ENCODE measurements at regions not wholly inside any gene's neighbourhood (a gene's known extent, or its start where the extent isn't known, plus 50 kb on each side); places are given as distances from the start of the nearest gene placed in this dataset.

DNA sequence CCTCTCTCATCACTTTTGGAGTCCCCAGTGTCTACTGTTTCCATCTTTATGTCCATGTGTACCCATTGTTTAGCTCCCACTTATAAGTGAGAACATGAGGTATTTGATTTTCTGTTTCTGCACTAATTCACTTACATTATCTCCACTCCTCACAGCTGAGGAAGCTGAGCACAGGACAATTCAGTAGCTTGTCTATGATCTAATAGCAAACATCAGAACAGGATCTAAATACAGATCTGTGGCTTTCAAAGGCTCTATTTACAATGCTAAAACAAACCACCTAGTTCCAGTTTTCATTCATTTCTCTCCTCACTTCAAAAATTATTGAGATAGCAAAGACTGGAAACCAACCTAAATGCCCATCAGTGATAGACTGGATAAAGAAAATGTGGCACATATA, 52.0 kb upstream of the DDX18 start:
- in situ Hi-C loops (cut with HindIII; ENCODE audit: low sequenced_read_pairs) = no loop called here
- TF ChIP-seq, protein P1, sequence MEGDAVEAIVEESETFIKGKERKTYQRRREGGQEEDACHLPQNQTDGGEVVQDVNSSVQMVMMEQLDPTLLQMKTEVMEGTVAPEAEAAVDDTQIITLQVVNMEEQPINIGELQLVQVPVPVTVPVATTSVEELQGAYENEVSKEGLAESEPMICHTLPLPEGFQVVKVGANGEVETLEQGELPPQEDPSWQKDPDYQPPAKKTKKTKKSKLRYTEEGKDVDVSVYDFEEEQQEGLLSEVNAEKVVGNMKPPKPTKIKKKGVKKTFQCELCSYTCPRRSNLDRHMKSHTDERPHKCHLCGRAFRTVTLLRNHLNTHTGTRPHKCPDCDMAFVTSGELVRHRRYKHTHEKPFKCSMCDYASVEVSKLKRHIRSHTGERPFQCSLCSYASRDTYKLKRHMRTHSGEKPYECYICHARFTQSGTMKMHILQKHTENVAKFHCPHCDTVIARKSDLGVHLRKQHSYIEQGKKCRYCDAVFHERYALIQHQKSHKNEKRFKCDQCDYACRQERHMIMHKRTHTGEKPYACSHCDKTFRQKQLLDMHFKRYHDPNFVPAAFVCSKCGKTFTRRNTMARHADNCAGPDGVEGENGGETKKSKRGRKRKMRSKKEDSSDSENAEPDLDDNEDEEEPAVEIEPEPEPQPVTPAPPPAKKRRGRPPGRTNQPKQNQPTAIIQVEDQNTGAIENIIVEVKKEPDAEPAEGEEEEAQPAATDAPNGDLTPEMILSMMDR (IDR thresholded peaks at IDR 0.05; ENCODE audit: low read depth, low read length) = no peak

DNA sequence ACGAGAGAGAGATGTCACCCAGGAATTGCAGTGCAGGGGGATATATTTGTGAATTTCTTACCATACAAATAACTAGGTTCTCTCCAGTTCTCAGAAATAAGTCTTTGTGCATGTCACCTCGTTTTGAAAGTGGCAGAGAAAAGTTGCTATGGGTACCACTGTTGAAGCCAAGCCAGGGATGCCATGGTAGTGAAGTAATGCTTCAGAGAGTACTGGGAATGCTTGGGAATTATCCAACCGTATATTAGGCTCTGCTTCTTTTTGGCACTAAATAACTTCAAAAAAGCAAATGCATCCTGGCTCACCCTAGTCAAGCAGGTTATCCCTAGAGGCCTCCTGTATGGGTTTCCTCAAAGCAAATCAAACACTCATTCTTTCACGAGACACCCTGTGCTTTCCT, 50.7 kb upstream of the DDX18 start:
- no peak overlapping the region for H3K4me3 ChIP-seq (ENCODE audit: low read depth, low read length)
- in situ Hi-C loops (cut with HindIII; ENCODE audit: low sequenced_read_pairs) = no loop called here
- DNase-seq (ENCODE audit: low read depth, low spot score) = no peak
- TF ChIP-seq, protein P1 (IDR thresholded peaks at IDR 0.05; ENCODE audit: low read depth, low read length) = no peak

More for the DNA sequence above, 52.0 kb upstream of the DDX18 start:
- DNase-seq (ENCODE audit: low read depth, low spot score) = no peak
- H3K4me3 ChIP-seq (ENCODE audit: low read depth, low read length) = no peak overlapping the region
